Activated T-helper 1 cell treated with anti-CD3 and anti-CD28 coated beads, Interleukin-12 subunit alpha, Interleukin-12 subunit beta, Interleukin-2, Interleukin-4 antibody, amounts not matched to agents 30 ng/mL and 10 ng/mL and 1 ng/mL, durations not matched to agents 14 hours and 24 hours and 36 hours (primary cell): ENCODE measurements at regions not wholly inside any gene's neighbourhood (a gene's known extent, or its start where the extent isn't known, plus 50 kb on each side); places are given as distances from the start of the nearest gene placed in this dataset.
"Not testable (repeated sequence)": the region's sequence is repeated elsewhere in the genome, so short reads cannot be mapped to it uniquely, and the experiment has no call there.

Source experiments
- DNase-seq: peaks from one replicate; pipeline ENCODE4 v3.0.0; 2021; ENCODE audit warnings: low spot score
- H3K27ac Mint-ChIP-seq: one replicate; pipeline ENCODE4 v1.8.0; 2021; ENCODE audit warnings: mild to moderate bottlenecking, mixed read lengths
- H3K27me3 Mint-ChIP-seq: one replicate; pipeline ENCODE4 v1.8.0; 2022; ENCODE audit warnings: mild to moderate bottlenecking, moderate library complexity, mixed read lengths; ENCODE audit not compliant: insufficient read depth
- H3K36me3 Mint-ChIP-seq: one replicate; pipeline ENCODE4 v1.8.0; 2021; ENCODE audit warnings: low read depth, mixed read lengths
- H3K4me1 Mint-ChIP-seq: one replicate; pipeline ENCODE4 v1.8.0; 2021; ENCODE audit warnings: low read depth, mixed read lengths
- H3K4me3 Mint-ChIP-seq: one replicate; pipeline ENCODE4 v1.8.0; 2021; ENCODE audit warnings: mild to moderate bottlenecking, moderate library complexity, mixed read lengths
- H3K9me3 Mint-ChIP-seq: one replicate; pipeline ENCODE4 v1.8.0; 2021; ENCODE audit warnings: mixed read lengths
- intact Hi-C: fragments of 100-400 bp; cut with micrococcal nuclease; formaldehyde crosslinking; loops from one replicate; pipeline ENCODE4 v1.15.1; 2024

GRCh38 chrX:53883196-53883595 is 161.1 kb downstream of the PHF8 start:
- intact Hi-C loops = no loop called here
- Mint-ChIP-seq H3K27ac (no peak overlapping the region), H3K4me3 (no peak overlapping the region), H3K9me3 (no peaks in the 10 kb centered on the region), H3K27me3 (peaks cover 3% of the 10 kb centered on the region), H3K36me3 (no peaks in the 10 kb centered on the region), H3K4me1 (no peaks in the 10 kb centered on the region)
- no peak for DNase-seq

GRCh38 chrX:53882331-53882730 is 161.9 kb downstream of the PHF8 start:
- Mint-ChIP-seq H3K36me3 (no peaks in the 10 kb centered on the region), H3K4me1 (no peaks in the 10 kb centered on the region), H3K27ac (no peak overlapping the region), H3K4me3 (no peak overlapping the region), H3K9me3 (peaks cover under 1% of the 10 kb centered on the region), H3K27me3 (peaks cover 3% of the 10 kb centered on the region)
- intact Hi-C loops = no loop called here
- no peak for DNase-seq

GRCh38 chrX:53880786-53881185 is 163.5 kb downstream of the PHF8 start:
- H3K4me1 Mint-ChIP-seq, H3K4me3 Mint-ChIP-seq, intact Hi-C loops, H3K36me3 Mint-ChIP-seq, H3K9me3 Mint-ChIP-seq, DNase-seq, H3K27ac Mint-ChIP-seq, H3K27me3 Mint-ChIP-seq: not testable (repeated sequence)

- no peaks in the 10 kb centered on the region for H3K9me3 Mint-ChIP-seq
- H3K36me3 Mint-ChIP-seq = no peaks in the 10 kb centered on the region
- DNase-seq = no peak
- peaks cover 3% of the 10 kb centered on the region for H3K27me3 Mint-ChIP-seq
- no peak overlapping the region for H3K27ac Mint-ChIP-seq
- intact Hi-C loops = no loop called here
- no peak overlapping the region for H3K4me3 Mint-ChIP-seq
- no peaks in the 10 kb centered on the region for H3K4me1 Mint-ChIP-seq
Measured at GRCh38 chrX:53859890-53860289, 173.4 kb upstream of the HUWE1 start.

- peak overlapping the region; percentile 13 for H3K27ac Mint-ChIP-seq
- peak overlapping the region; percentile 35 for H3K4me3 Mint-ChIP-seq
- peaks cover 20% of the 10 kb centered on the region for H3K4me1 Mint-ChIP-seq
- no peaks in the 10 kb centered on the region for H3K27me3 Mint-ChIP-seq
- H3K36me3 Mint-ChIP-seq = no peaks in the 10 kb centered on the region
- intact Hi-C loops = loop anchor here (2.0 to 10.0 kb wide), 4 partner anchors 65 to 153 kb away; partner anchors contain the start of gene HUWE1
- H3K9me3 Mint-ChIP-seq = no peaks in the 10 kb centered on the region
- peak; percentile 20 for DNase-seq
Measured at GRCh38 chrX:53831662-53832635, 145.4 kb upstream of the HUWE1 start.

- Mint-ChIP-seq H3K4me3 (no peak overlapping the region), H3K36me3 (no peaks in the 10 kb centered on the region), H3K27ac (no peak overlapping the region), H3K27me3 (no peaks in the 10 kb centered on the region), H3K9me3 (no peaks in the 10 kb centered on the region), H3K4me1 (peaks cover 6% of the 10 kb centered on the region)
- DNase-seq = no peak
- intact Hi-C loops = no loop called here
Measured at GRCh38 chrX:53824686-53825085, 138.2 kb upstream of the HUWE1 start.

- H3K27me3 Mint-ChIP-seq, intact Hi-C loops, H3K4me3 Mint-ChIP-seq, H3K27ac Mint-ChIP-seq, H3K36me3 Mint-ChIP-seq, H3K9me3 Mint-ChIP-seq, DNase-seq: not testable (repeated sequence)
- peaks cover 18% of the 10 kb centered on the region for H3K4me1 Mint-ChIP-seq
Measured at GRCh38 chrX:53818115-53818514, 131.6 kb upstream of the HUWE1 start.

GRCh38 chrX:53817548-53817947 is 131.0 kb upstream of the HUWE1 start:
- H3K36me3 Mint-ChIP-seq = no peaks in the 10 kb centered on the region
- DNase-seq = no peak
- peaks cover 18% of the 10 kb centered on the region for H3K4me1 Mint-ChIP-seq
- no peak overlapping the region for H3K4me3 Mint-ChIP-seq
- H3K9me3 Mint-ChIP-seq = no peaks in the 10 kb centered on the region
- intact Hi-C loops = no loop called here
- no peak overlapping the region for H3K27ac Mint-ChIP-seq
- no peaks in the 10 kb centered on the region for H3K27me3 Mint-ChIP-seq

- DNase-seq = no peak
- Mint-ChIP-seq H3K4me1 (peaks cover 18% of the 10 kb centered on the region), H3K27me3 (no peaks in the 10 kb centered on the region), H3K27ac (no peak overlapping the region), H3K36me3 (no peaks in the 10 kb centered on the region), H3K9me3 (no peaks in the 10 kb centered on the region), H3K4me3 (no peak overlapping the region)
- intact Hi-C loops = no loop called here
Measured at GRCh38 chrX:53813670-53814440, 127.3 kb upstream of the HUWE1 start.

- Mint-ChIP-seq H3K4me1 (peaks cover 11% of the 10 kb centered on the region), H3K27me3 (no peaks in the 10 kb centered on the region), H3K36me3 (peaks cover 5% of the 10 kb centered on the region), H3K9me3 (peaks cover 4% of the 10 kb centered on the region), H3K27ac (no peak overlapping the region), H3K4me3 (no peak overlapping the region)
- DNase-seq = no peak
- intact Hi-C loops = no loop called here
Measured at GRCh38 chrX:53798281-53798680, 111.8 kb upstream of the HUWE1 start.

GRCh38 chrX:53795576-53795975 is 109.1 kb upstream of the HUWE1 start:
- DNase-seq = no peak
- Mint-ChIP-seq H3K27ac (no peak overlapping the region), H3K36me3 (no peaks in the 10 kb centered on the region), H3K4me3 (no peak overlapping the region), H3K4me1 (peaks cover 11% of the 10 kb centered on the region), H3K9me3 (peaks cover 4% of the 10 kb centered on the region), H3K27me3 (no peaks in the 10 kb centered on the region)
- intact Hi-C loops = no loop called here

GRCh38 chrX:53794181-53794580 is 107.7 kb upstream of the HUWE1 start:
- H3K36me3 Mint-ChIP-seq = no peaks in the 10 kb centered on the region
- H3K27ac Mint-ChIP-seq = no peak overlapping the region
- peaks cover 11% of the 10 kb centered on the region for H3K4me1 Mint-ChIP-seq
- no peak for DNase-seq
- H3K4me3 Mint-ChIP-seq = no peak overlapping the region
- H3K9me3 Mint-ChIP-seq = peaks cover 4% of the 10 kb centered on the region
- intact Hi-C loops = no loop called here
- H3K27me3 Mint-ChIP-seq = no peaks in the 10 kb centered on the region

- Mint-ChIP-seq H3K4me3 (no peak overlapping the region), H3K27ac (no peak overlapping the region), H3K4me1 (peaks cover 7% of the 10 kb centered on the region), H3K27me3 (no peaks in the 10 kb centered on the region), H3K9me3 (no peaks in the 10 kb centered on the region), H3K36me3 (peaks cover 2% of the 10 kb centered on the region)
- intact Hi-C loops = loop anchor here (5.0 kb wide), 1 partner anchor 63 kb away; no protein-coding TSS in a partner anchor
- no peak for DNase-seq
Measured at GRCh38 chrX:53768865-53769264, 82.3 kb upstream of the HUWE1 start.
